ENCODE measurements at regions not wholly inside any gene's neighbourhood (a gene's known extent, or its start where the extent isn't known, plus 50 kb on each side); places are given as distances from the start of the nearest gene placed in this dataset.

- no peak for TF ChIP-seq CTCF (IDR thresholded peaks at IDR 0.05; ENCODE audit: poor library complexity, severe bottlenecking)
- no peak overlapping the region for H3K4me3 ChIP-seq (ENCODE audit: severe bottlenecking)
- H3K27ac ChIP-seq (ENCODE audit: poor library complexity, severe bottlenecking) = no peak overlapping the region
- H3K27me3 ChIP-seq (ENCODE audit: insufficient read depth, poor library complexity, severe bottlenecking) = no peaks in the 10 kb centered on the region
- H3K9me3 ChIP-seq (ENCODE audit: severe bottlenecking) = no peaks in the 10 kb centered on the region
- peaks cover 10% of the 10 kb centered on the region for H3K4me1 ChIP-seq (ENCODE audit: insufficient read depth, poor library complexity, severe bottlenecking)
- no peak for ATAC-seq (ENCODE audit: low read depth)
- DNase-seq (ENCODE audit: low spot score) = peak; percentile 17
- H3K36me3 ChIP-seq (ENCODE audit: low read depth) = no peaks in the 10 kb centered on the region
Measured at GRCh38 chr17:77828749-77829539, 129.6 kb upstream of the TNRC6C start.

GRCh38 chr17:77829843-77830799 is 128.4 kb upstream of the TNRC6C start:
- peak; percentile 38 for DNase-seq (ENCODE audit: low spot score)

GRCh38 chr17:77830816-77831473 is 127.6 kb upstream of the TNRC6C start:
- Histone ChIP-seq H3K27me3 (ENCODE audit: insufficient read depth, poor library complexity, severe bottlenecking) (no peaks in the 10 kb centered on the region), H3K9me3 (ENCODE audit: severe bottlenecking) (no peaks in the 10 kb centered on the region), H3K36me3 (ENCODE audit: low read depth) (no peaks in the 10 kb centered on the region), H3K27ac (ENCODE audit: poor library complexity, severe bottlenecking) (no peak overlapping the region), H3K4me3 (ENCODE audit: severe bottlenecking) (no peak overlapping the region), H3K4me1 (ENCODE audit: insufficient read depth, poor library complexity, severe bottlenecking) (peaks cover 10% of the 10 kb centered on the region)
- no peak for TF ChIP-seq CTCF (IDR thresholded peaks at IDR 0.05; ENCODE audit: poor library complexity, severe bottlenecking)
- DNase-seq (ENCODE audit: low spot score) = peak; percentile 41
- ATAC-seq (ENCODE audit: low read depth) = no peak

More at GRCh38 chr17:77829843-77830799, 128.4 kb upstream of the TNRC6C start:
- Histone ChIP-seq H3K27me3 (ENCODE audit: insufficient read depth, poor library complexity, severe bottlenecking) (no peaks in the 10 kb centered on the region), H3K4me3 (ENCODE audit: severe bottlenecking) (no peak overlapping the region), H3K4me1 (ENCODE audit: insufficient read depth, poor library complexity, severe bottlenecking) (peaks cover 10% of the 10 kb centered on the region), H3K27ac (ENCODE audit: poor library complexity, severe bottlenecking) (no peak overlapping the region), H3K9me3 (ENCODE audit: severe bottlenecking) (no peaks in the 10 kb centered on the region), H3K36me3 (ENCODE audit: low read depth) (no peaks in the 10 kb centered on the region)
- TF ChIP-seq CTCF (IDR thresholded peaks at IDR 0.05; ENCODE audit: poor library complexity, severe bottlenecking) = no peak
- ATAC-seq (ENCODE audit: low read depth) = peak; percentile 68

- ATAC-seq (ENCODE audit: low read depth) (no peak), DNase-seq (ENCODE audit: low spot score) (peak; percentile 50)
- Histone ChIP-seq H3K4me1 (ENCODE audit: insufficient read depth, poor library complexity, severe bottlenecking) (peaks cover 10% of the 10 kb centered on the region), H3K36me3 (ENCODE audit: low read depth) (no peaks in the 10 kb centered on the region), H3K4me3 (ENCODE audit: severe bottlenecking) (no peak overlapping the region), H3K27me3 (ENCODE audit: insufficient read depth, poor library complexity, severe bottlenecking) (no peaks in the 10 kb centered on the region), H3K27ac (ENCODE audit: poor library complexity, severe bottlenecking) (no peak overlapping the region), H3K9me3 (ENCODE audit: severe bottlenecking) (no peaks in the 10 kb centered on the region)
- TF ChIP-seq CTCF (IDR thresholded peaks at IDR 0.05; ENCODE audit: poor library complexity, severe bottlenecking) = no peak
Measured at GRCh38 chr17:77831474-77832179, 126.9 kb upstream of the TNRC6C start.

Data from RWPE2 (cell line).